ENCODE measurements at regions not wholly inside any gene's neighbourhood (a gene's known extent, or its start where the extent isn't known, plus 50 kb on each side); places are given as distances from the start of the nearest gene placed in this dataset.

DNA sequence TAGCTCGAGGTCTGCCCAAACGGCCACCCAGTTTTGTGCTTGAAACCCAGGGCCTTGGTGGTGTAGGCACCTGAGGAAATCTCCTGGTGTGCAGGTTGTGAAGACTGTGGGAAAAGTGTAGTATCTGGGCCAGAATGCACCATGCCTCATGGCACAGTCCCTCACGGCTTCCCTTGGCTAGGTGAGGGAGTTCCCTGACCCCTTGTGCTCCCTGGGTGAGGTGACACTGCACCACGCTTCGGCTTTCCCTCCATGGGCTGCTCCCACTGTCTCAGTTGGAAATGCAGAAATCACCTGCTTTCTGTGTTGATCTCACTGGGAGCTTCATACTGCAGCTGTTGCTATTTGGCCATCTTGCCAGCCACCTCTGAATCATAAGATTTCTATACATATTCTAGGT, 62.4 kb upstream of the CDK6 start:
- TF ChIP-seq, protein P1, sequence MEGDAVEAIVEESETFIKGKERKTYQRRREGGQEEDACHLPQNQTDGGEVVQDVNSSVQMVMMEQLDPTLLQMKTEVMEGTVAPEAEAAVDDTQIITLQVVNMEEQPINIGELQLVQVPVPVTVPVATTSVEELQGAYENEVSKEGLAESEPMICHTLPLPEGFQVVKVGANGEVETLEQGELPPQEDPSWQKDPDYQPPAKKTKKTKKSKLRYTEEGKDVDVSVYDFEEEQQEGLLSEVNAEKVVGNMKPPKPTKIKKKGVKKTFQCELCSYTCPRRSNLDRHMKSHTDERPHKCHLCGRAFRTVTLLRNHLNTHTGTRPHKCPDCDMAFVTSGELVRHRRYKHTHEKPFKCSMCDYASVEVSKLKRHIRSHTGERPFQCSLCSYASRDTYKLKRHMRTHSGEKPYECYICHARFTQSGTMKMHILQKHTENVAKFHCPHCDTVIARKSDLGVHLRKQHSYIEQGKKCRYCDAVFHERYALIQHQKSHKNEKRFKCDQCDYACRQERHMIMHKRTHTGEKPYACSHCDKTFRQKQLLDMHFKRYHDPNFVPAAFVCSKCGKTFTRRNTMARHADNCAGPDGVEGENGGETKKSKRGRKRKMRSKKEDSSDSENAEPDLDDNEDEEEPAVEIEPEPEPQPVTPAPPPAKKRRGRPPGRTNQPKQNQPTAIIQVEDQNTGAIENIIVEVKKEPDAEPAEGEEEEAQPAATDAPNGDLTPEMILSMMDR (IDR thresholded peaks at IDR 0.05; ENCODE audit: control extremely low read depth in 1 of 3, insufficient read depth in 1 of 3, low read depth in 1 of 3, low read length in 3 of 3), result no peak
- no peak for TF ChIP-seq RAD21 (IDR thresholded peaks at IDR 0.05 in 1 of 2, conservative IDR thresholded peaks at IDR 0.05 in 1 of 2; ENCODE audit: low read depth in 2 of 2, low read length in 2 of 2)
- TF ChIP-seq RXRA (IDR thresholded peaks at IDR 0.05; ENCODE audit: insufficient read depth, low read depth, low read length), result no peak
- TF ChIP-seq POLR2AphosphoS5 (IDR thresholded peaks at IDR 0.05; ENCODE audit: low read depth, low read length), result no peak
- TF ChIP-seq CBX5 (IDR thresholded peaks at IDR 0.05; ENCODE audit: low read depth, low read length), result no peak
- TF ChIP-seq, protein P2, sequence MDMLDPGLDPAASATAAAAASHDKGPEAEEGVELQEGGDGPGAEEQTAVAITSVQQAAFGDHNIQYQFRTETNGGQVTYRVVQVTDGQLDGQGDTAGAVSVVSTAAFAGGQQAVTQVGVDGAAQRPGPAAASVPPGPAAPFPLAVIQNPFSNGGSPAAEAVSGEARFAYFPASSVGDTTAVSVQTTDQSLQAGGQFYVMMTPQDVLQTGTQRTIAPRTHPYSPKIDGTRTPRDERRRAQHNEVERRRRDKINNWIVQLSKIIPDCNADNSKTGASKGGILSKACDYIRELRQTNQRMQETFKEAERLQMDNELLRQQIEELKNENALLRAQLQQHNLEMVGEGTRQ (IDR thresholded peaks at IDR 0.05; ENCODE audit: low read length), result no peak
- TF ChIP-seq RNF2 (IDR thresholded peaks at IDR 0.05; ENCODE audit: borderline replicate concordance, low read depth, low read length, missing control alignments, poor library complexity, severe bottlenecking), result no peak
- TF ChIP-seq EGR1 (IDR thresholded peaks at IDR 0.05; ENCODE audit: borderline replicate concordance, low read depth, low read length), result no peak
- TF ChIP-seq CEBPB (IDR thresholded peaks at IDR 0.05; ENCODE audit: low read depth, low read length), result no peak
- TF ChIP-seq BCL11A (IDR thresholded peaks at IDR 0.05; ENCODE audit: low read depth in 2 of 2, low read length in 2 of 2), result no peak
